ENCODE measurements at regions not wholly inside any gene's neighbourhood (a gene's known extent, or its start where the extent isn't known, plus 50 kb on each side); places are given as distances from the start of the nearest gene placed in this dataset.

DNA sequence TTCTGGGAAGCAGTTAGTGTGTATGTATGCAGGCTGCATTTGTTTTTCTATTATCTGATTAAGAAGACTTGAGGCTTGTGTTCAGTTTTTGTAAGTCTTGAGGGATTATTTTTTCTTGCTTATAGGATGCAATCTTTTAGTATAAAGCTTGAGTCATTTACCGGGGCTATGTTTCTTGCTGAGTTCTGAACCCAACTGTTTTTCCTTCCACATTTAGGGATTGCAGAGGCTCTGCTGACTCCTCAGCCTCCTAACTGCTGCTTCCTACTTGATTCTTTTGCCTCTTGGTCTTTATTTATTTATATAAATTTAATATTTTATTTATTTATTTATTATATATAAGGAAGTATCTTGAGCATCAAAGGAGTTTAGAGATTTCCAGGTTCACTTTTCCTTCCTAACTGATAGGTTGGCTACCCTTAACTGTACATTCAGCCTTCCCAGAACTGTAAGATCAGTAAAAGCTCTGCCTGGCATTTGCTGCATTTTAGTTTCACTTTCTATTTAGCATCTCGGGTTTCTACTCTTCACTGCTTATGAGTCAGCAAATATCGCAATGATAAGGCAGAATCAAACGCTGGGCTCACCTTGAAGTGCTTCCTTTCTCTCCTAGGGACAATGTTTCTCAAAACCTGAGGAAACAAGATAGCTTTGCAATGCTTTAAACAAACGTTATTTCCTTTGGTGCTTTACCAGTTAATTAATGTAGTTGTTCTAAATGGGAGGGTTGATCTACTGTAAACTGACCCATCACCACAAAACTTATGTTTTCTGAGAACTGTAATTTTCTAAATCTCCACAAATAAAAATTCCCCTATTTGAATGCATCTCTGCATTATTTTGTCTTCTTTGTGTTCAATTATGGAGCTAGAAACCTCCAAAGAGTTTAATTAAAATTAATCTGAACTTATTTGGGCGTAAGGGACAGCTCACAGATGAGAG, 1183.7 kb upstream of the TMEM132C start:
- H3K4me3 ChIP-seq, result no peak overlapping the region
- no peaks in the 10 kb centered on the region for H4K20me1 ChIP-seq (ENCODE audit: low read depth)
- H3F3A ChIP-seq (ENCODE audit: low read depth), result no peaks in the 10 kb centered on the region
- H3K4me1 ChIP-seq, result peaks cover 8% of the 10 kb centered on the region
- DNase-seq (ENCODE audit: low spot score), result peak; percentile 9
- Mint-ChIP-seq H3K4me3 (peak overlapping the region; percentile 57), H3K4me1 (peaks cover 3% of the 10 kb centered on the region), H3K27me3 (ENCODE audit: insufficient read depth, low read depth) (peaks cover 2% of the 10 kb centered on the region), H3K36me3 (no peaks in the 10 kb centered on the region), H3K27ac (peak overlapping the region; percentile 93), H3K9me3 (peaks cover 2% of the 10 kb centered on the region)
- TF ChIP-seq EZH2 (IDR thresholded peaks at IDR 0.05), result no peak
- TF ChIP-seq, protein P1, sequence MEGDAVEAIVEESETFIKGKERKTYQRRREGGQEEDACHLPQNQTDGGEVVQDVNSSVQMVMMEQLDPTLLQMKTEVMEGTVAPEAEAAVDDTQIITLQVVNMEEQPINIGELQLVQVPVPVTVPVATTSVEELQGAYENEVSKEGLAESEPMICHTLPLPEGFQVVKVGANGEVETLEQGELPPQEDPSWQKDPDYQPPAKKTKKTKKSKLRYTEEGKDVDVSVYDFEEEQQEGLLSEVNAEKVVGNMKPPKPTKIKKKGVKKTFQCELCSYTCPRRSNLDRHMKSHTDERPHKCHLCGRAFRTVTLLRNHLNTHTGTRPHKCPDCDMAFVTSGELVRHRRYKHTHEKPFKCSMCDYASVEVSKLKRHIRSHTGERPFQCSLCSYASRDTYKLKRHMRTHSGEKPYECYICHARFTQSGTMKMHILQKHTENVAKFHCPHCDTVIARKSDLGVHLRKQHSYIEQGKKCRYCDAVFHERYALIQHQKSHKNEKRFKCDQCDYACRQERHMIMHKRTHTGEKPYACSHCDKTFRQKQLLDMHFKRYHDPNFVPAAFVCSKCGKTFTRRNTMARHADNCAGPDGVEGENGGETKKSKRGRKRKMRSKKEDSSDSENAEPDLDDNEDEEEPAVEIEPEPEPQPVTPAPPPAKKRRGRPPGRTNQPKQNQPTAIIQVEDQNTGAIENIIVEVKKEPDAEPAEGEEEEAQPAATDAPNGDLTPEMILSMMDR (IDR thresholded peaks at IDR 0.05), result no peak
- no peak for TF ChIP-seq EZH2phosphoT487 (IDR thresholded peaks at IDR 0.05)
- H3K36me3 ChIP-seq, result no peaks in the 10 kb centered on the region
- H3K27me3 ChIP-seq, result no peaks in the 10 kb centered on the region
- H3K27ac ChIP-seq, result no peak overlapping the region
- H3K4me2 ChIP-seq, result peak overlapping the region; percentile 36
- H3K9me3 ChIP-seq (ENCODE audit: low read depth), result no peaks in the 10 kb centered on the region
- H3K9ac ChIP-seq, result no peak overlapping the region
- H2AFZ ChIP-seq (replicated peaks), result peak overlapping the region; percentile 95
- H3K79me2 ChIP-seq (ENCODE audit: low read depth), result no peaks in the 10 kb centered on the region

DNA sequence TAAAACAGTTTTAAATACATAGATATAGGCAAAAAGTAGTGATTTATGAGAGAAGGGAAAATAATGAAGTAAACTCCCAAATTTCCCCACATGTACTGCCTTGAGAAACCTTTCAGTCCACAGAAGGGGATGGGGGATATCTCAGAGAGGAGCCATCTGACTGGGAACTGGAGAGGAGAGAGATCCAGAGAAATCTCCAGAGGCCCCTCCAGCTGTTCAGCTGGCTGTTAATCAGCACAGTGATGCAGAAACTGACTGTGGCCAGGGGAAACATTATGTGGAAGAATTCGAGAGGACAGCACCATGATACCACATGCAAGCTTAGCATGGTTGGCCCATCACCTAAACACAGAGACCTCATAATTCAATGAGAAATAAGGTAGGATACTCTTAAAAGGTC, 1165.9 kb upstream of the TMEM132C start:
- no peak for DNase-seq (ENCODE audit: low spot score)
- H3K4me1 Mint-ChIP-seq, result no peaks in the 10 kb centered on the region
- no peak for TF ChIP-seq EZH2 (IDR thresholded peaks at IDR 0.05)
- TF ChIP-seq, protein P1 (IDR thresholded peaks at IDR 0.05), result no peak
- no peak for TF ChIP-seq EZH2phosphoT487 (IDR thresholded peaks at IDR 0.05)
- no peak overlapping the region for H3K27ac Mint-ChIP-seq
- no peaks in the 10 kb centered on the region for H3K36me3 Mint-ChIP-seq
- Histone ChIP-seq H2AFZ (replicated peaks) (no peak overlapping the region), H3K9me3 (ENCODE audit: low read depth) (no peaks in the 10 kb centered on the region), H3K27ac (no peak overlapping the region), H3K9ac (no peak overlapping the region), H3F3A (ENCODE audit: low read depth) (no peaks in the 10 kb centered on the region), H3K27me3 (no peaks in the 10 kb centered on the region), H3K36me3 (no peaks in the 10 kb centered on the region), H3K4me1 (no peaks in the 10 kb centered on the region), H3K79me2 (ENCODE audit: low read depth) (no peaks in the 10 kb centered on the region), H4K20me1 (ENCODE audit: low read depth) (no peaks in the 10 kb centered on the region), H3K4me3 (no peak overlapping the region), H3K4me2 (no peak overlapping the region)
- peaks cover 2% of the 10 kb centered on the region for H3K27me3 Mint-ChIP-seq (ENCODE audit: insufficient read depth, low read depth)
- H3K4me3 Mint-ChIP-seq, result no peak overlapping the region
- H3K9me3 Mint-ChIP-seq, result no peaks in the 10 kb centered on the region

DNA sequence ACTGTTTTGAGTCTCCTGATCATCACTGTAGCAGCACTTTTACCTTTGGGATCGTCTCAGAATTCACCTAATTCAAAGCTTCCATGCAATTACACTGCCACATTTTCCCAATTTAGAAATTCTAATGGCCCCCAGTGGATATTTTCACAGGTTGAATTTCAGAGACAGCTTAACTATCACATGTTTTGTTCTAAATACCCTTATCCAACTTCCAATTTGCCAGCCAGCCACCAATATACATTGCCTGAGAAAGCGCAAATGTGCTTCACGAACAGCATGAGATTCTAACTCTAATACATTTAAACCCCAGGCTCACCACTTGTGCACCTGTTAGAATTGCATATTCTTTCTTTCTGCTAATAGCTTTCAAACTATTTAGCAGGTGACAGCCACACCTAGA, 1160.9 kb upstream of the TMEM132C start:
- Histone ChIP-seq H3F3A (ENCODE audit: low read depth) (no peaks in the 10 kb centered on the region), H3K9ac (no peak overlapping the region), H3K4me3 (no peak overlapping the region), H3K4me1 (no peaks in the 10 kb centered on the region), H2AFZ (replicated peaks) (no peak overlapping the region), H3K4me2 (no peak overlapping the region), H3K36me3 (no peaks in the 10 kb centered on the region), H3K27ac (no peak overlapping the region), H3K79me2 (ENCODE audit: low read depth) (no peaks in the 10 kb centered on the region), H3K9me3 (ENCODE audit: low read depth) (no peaks in the 10 kb centered on the region), H3K27me3 (no peaks in the 10 kb centered on the region), H4K20me1 (ENCODE audit: low read depth) (no peaks in the 10 kb centered on the region)
- no peak for DNase-seq (ENCODE audit: low spot score)
- Mint-ChIP-seq H3K4me3 (no peak overlapping the region), H3K36me3 (no peaks in the 10 kb centered on the region), H3K27me3 (ENCODE audit: insufficient read depth, low read depth) (peaks cover 2% of the 10 kb centered on the region), H3K9me3 (no peaks in the 10 kb centered on the region), H3K27ac (no peak overlapping the region), H3K4me1 (no peaks in the 10 kb centered on the region)
- TF ChIP-seq, protein P1 (IDR thresholded peaks at IDR 0.05), result no peak
- TF ChIP-seq EZH2phosphoT487 (IDR thresholded peaks at IDR 0.05) (no peak), EZH2 (IDR thresholded peaks at IDR 0.05) (no peak)
